ENCODE measurements at regions not wholly inside any gene's neighbourhood (a gene's known extent, or its start where the extent isn't known, plus 50 kb on each side); places are given as distances from the start of the nearest gene placed in this dataset.

DNA sequence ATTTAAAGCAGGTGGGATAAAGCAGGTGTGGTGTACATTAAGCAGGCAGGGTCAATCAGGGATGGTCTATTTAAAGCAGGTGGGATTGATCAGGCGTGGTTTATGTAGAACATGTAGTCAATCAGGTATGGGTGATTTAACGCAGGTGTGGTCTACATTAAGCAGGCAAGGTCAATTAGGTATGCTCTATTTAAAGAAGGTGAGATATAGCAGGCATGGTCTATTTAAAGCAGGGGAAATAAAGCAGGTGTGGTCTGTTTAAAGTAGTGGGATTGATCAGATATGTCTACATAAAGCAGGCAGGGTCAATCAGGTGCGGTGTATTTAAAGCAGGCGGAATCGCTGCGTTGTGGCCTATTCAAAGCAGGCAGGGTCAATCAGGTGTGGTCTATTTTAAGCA, 88.6 kb upstream of the MXRA5 start:
- Mint-ChIP-seq H3K27me3 (ENCODE audit: insufficient read depth, low read depth) (no peaks in the 10 kb centered on the region), H3K36me3 (no peaks in the 10 kb centered on the region), H3K4me1 (peaks cover 3% of the 10 kb centered on the region), H3K4me3 (no peak overlapping the region), H3K27ac (no peak overlapping the region), H3K9me3 (peaks cover 5% of the 10 kb centered on the region)
- Histone ChIP-seq H3F3A (ENCODE audit: low read depth) (no peaks in the 10 kb centered on the region), H3K27ac (no peak overlapping the region), H3K4me2 (no peak overlapping the region), H3K4me3 (no peak overlapping the region), H3K4me1 (no peaks in the 10 kb centered on the region), H4K20me1 (ENCODE audit: low read depth) (no peaks in the 10 kb centered on the region), H3K27me3 (no peaks in the 10 kb centered on the region), H3K9me3 (ENCODE audit: low read depth) (no peaks in the 10 kb centered on the region), H2AFZ (replicated peaks) (no peak overlapping the region), H3K9ac (no peak overlapping the region), H3K36me3 (no peaks in the 10 kb centered on the region), H3K79me2 (ENCODE audit: low read depth) (no peaks in the 10 kb centered on the region)
- DNase-seq (ENCODE audit: low spot score), result no peak
- TF ChIP-seq EZH2 (IDR thresholded peaks at IDR 0.05) (no peak), EZH2phosphoT487 (IDR thresholded peaks at IDR 0.05) (no peak)
- TF ChIP-seq, protein P1, sequence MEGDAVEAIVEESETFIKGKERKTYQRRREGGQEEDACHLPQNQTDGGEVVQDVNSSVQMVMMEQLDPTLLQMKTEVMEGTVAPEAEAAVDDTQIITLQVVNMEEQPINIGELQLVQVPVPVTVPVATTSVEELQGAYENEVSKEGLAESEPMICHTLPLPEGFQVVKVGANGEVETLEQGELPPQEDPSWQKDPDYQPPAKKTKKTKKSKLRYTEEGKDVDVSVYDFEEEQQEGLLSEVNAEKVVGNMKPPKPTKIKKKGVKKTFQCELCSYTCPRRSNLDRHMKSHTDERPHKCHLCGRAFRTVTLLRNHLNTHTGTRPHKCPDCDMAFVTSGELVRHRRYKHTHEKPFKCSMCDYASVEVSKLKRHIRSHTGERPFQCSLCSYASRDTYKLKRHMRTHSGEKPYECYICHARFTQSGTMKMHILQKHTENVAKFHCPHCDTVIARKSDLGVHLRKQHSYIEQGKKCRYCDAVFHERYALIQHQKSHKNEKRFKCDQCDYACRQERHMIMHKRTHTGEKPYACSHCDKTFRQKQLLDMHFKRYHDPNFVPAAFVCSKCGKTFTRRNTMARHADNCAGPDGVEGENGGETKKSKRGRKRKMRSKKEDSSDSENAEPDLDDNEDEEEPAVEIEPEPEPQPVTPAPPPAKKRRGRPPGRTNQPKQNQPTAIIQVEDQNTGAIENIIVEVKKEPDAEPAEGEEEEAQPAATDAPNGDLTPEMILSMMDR (IDR thresholded peaks at IDR 0.05), result no peak

DNA sequence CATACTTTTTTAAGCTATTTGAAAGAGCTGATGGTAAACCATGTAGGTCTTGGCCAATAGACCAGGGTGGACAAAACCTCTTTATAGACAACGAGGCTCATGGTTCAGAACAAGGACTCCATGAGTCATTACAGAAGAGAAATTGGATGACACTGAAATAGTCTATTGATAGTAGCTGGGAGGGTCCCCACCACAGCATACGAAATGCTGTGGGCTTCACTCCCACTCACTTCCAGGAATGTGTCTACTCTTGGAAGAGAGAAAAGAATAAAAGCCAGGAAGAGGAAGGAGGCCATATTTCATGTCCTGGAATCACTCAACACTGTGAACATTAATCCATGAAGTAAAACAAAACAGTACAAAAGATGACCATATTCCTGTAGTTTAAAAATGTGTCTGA, 82.3 kb upstream of the MXRA5 start:
- H3K9me3 Mint-ChIP-seq, result no peaks in the 10 kb centered on the region
- no peak for DNase-seq (ENCODE audit: low spot score)

DNA sequence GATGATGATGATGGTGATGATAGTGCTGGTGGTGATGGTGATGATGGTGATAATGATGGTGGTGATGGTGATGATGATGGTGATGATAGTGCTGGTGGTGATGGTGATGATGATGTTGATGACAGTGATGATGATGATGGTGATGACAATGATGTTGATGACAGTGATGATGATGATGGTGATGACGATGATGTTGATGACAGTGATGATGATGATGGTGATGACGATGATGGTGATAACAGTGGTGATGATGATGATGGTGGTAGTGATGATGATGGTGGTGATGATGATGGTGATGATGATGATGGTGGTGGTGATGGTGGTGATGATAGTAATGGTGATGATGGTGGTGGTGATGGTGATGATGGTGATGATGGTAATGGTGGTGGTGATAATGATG, 80.1 kb upstream of the MXRA5 start:
- H4K20me1 ChIP-seq (ENCODE audit: low read depth), result no peaks in the 10 kb centered on the region
- no peak overlapping the region for H3K27ac ChIP-seq
- H3K27ac Mint-ChIP-seq, result no peak overlapping the region
- no peak for DNase-seq (ENCODE audit: low spot score)
- H3K36me3 ChIP-seq, result no peaks in the 10 kb centered on the region
- H3K4me1 Mint-ChIP-seq, result no peaks in the 10 kb centered on the region
- H2AFZ ChIP-seq (replicated peaks), result no peak overlapping the region
- no peaks in the 10 kb centered on the region for H3F3A ChIP-seq (ENCODE audit: low read depth)
- no peak overlapping the region for H3K4me3 ChIP-seq
- no peak overlapping the region for H3K9ac ChIP-seq
- H3K9me3 ChIP-seq (ENCODE audit: low read depth), result no peaks in the 10 kb centered on the region
- no peaks in the 10 kb centered on the region for H3K4me1 ChIP-seq
- TF ChIP-seq EZH2phosphoT487 (IDR thresholded peaks at IDR 0.05), result no peak
- TF ChIP-seq EZH2 (IDR thresholded peaks at IDR 0.05), result no peak
- TF ChIP-seq, protein P1 (IDR thresholded peaks at IDR 0.05), result no peak
- no peaks in the 10 kb centered on the region for H3K27me3 Mint-ChIP-seq (ENCODE audit: insufficient read depth, low read depth)
- H3K4me2 ChIP-seq, result no peak overlapping the region
- H3K27me3 ChIP-seq, result no peaks in the 10 kb centered on the region
- H3K36me3 Mint-ChIP-seq, result no peaks in the 10 kb centered on the region
- no peak overlapping the region for H3K4me3 Mint-ChIP-seq
- H3K79me2 ChIP-seq (ENCODE audit: low read depth), result no peaks in the 10 kb centered on the region
- H3K9me3 Mint-ChIP-seq, result no peaks in the 10 kb centered on the region

More for the DNA sequence above, 82.3 kb upstream of the MXRA5 start:
- H3K79me2 ChIP-seq (ENCODE audit: low read depth), result no peaks in the 10 kb centered on the region
- no peak overlapping the region for H3K4me3 ChIP-seq
- no peaks in the 10 kb centered on the region for H3K27me3 ChIP-seq
- H3K4me2 ChIP-seq, result no peak overlapping the region
- H3K4me1 ChIP-seq, result no peaks in the 10 kb centered on the region
- no peaks in the 10 kb centered on the region for H4K20me1 ChIP-seq (ENCODE audit: low read depth)
- no peak overlapping the region for H2AFZ ChIP-seq (replicated peaks)
- TF ChIP-seq EZH2 (IDR thresholded peaks at IDR 0.05) (no peak), EZH2phosphoT487 (IDR thresholded peaks at IDR 0.05) (no peak)
- TF ChIP-seq, protein P1 (IDR thresholded peaks at IDR 0.05), result no peak
- no peaks in the 10 kb centered on the region for H3K27me3 Mint-ChIP-seq (ENCODE audit: insufficient read depth, low read depth)
- no peak overlapping the region for H3K27ac ChIP-seq
- H3K4me3 Mint-ChIP-seq, result no peak overlapping the region
- H3K36me3 ChIP-seq, result no peaks in the 10 kb centered on the region
- no peak overlapping the region for H3K27ac Mint-ChIP-seq
- no peaks in the 10 kb centered on the region for H3F3A ChIP-seq (ENCODE audit: low read depth)
- H3K9ac ChIP-seq, result no peak overlapping the region
- H3K4me1 Mint-ChIP-seq, result no peaks in the 10 kb centered on the region
- H3K36me3 Mint-ChIP-seq, result no peaks in the 10 kb centered on the region
- no peaks in the 10 kb centered on the region for H3K9me3 ChIP-seq (ENCODE audit: low read depth)
